Right lobe of liver (tissue), 4 donors: ENCODE measurements at regions not wholly inside any gene's neighbourhood (a gene's known extent, or its start where the extent isn't known, plus 50 kb on each side); places are given as distances from the start of the nearest gene placed in this dataset.

Experiments used
- CTCF ChIP-seq, 4 donors: fragments of 200-600 bp in 3 of 4; fragments of 450-650 bp in 1 of 4; IDR thresholded peaks; one replicate each; pipeline versions ENCODE4 v1.5.1 to v1.8.0; 2016 to 2022; ENCODE audit warnings: antibody characterized with exemption in 4 of 4, mild to moderate bottlenecking in 2 of 4
- POLR2A ChIP-seq: fragments of 450-650 bp; IDR thresholded peaks from one replicate; pipeline ENCODE4 v1.6.1; 2017; ENCODE audit warnings: antibody characterized with exemption, mild to moderate bottlenecking
- donor health status: DM: no; HTN: no; CAD: no.
- donor health status: DM: no; HTN: no; CAD: no.
- donor health status: DM: no; HTN: yes; CAD: no.

GRCh38 chr20:26134606-26135005 is 438.0 kb upstream of the ZNF337 start:
- no peak for TF ChIP-seq CTCF (IDR thresholded peaks at IDR 0.05)
- no peak for TF ChIP-seq POLR2A
